Peyer's patch (tissue), 4 donors: ENCODE measurements at regions not wholly inside any gene's neighbourhood (a gene's known extent, or its start where the extent isn't known, plus 50 kb on each side); places are given as distances from the start of the nearest gene placed in this dataset.

Experiments used
- DNase-seq, 3 donors: peaks; one replicate each; pipeline ENCODE4 v3.0.0-alpha.2; 2017 to 2019
- H3K27ac ChIP-seq, 4 donors: fragments of 200-600 bp; sonication (generic); one replicate each; pipeline ENCODE4 v1.5.1; 2016 to 2019
- H3K27me3 ChIP-seq, 2 donors: fragments of 200-600 bp; sonication (generic); one replicate each; pipeline ENCODE4 v1.5.1; 2019
- H3K36me3 ChIP-seq, 3 donors: fragments of 200-600 bp; sonication (generic); one replicate each; pipeline ENCODE4 v1.5.1; 2016 to 2019
- H3K4me1 ChIP-seq, 4 donors: fragments of 200-600 bp; sonication (generic); one replicate each; pipeline ENCODE4 v1.5.1; 2016 to 2019
- H3K4me3 ChIP-seq, 4 donors: fragments of 200-600 bp; sonication (generic); 1 replicate in 3 of 4; 2 replicates in 1 of 4; pipeline ENCODE4 v1.5.1; 2016 to 2019; ENCODE audit warnings: mild to moderate bottlenecking in 1 of 4
- H3K9me3 ChIP-seq, 4 donors: fragments of 200-600 bp; sonication (generic); one replicate each; pipeline ENCODE4 v1.5.1; 2016 to 2019; ENCODE audit warnings: mild to moderate bottlenecking in 1 of 4
- POLR2A ChIP-seq, 2 donors: fragments of 450-650 bp; IDR thresholded peaks; one replicate each; pipeline ENCODE4 v1.5.1; 2017; ENCODE audit warnings: antibody characterized with exemption in 2 of 2, mild to moderate bottlenecking in 2 of 2, moderate library complexity in 2 of 2
- TF ChIP-seq, protein P1 (sequence below), 6 experiments: fragments of 450-650 bp in 4 of 6; fragments of 200-600 bp in 2 of 6; sonication (generic) in 1 of 6; IDR thresholded peaks; one replicate each; pipeline ENCODE4 v1.5.1; 2017 to 2019; ENCODE audit warnings: antibody characterized with exemption in 6 of 6, mild to moderate bottlenecking in 3 of 6, moderate library complexity in 1 of 6

DNA sequence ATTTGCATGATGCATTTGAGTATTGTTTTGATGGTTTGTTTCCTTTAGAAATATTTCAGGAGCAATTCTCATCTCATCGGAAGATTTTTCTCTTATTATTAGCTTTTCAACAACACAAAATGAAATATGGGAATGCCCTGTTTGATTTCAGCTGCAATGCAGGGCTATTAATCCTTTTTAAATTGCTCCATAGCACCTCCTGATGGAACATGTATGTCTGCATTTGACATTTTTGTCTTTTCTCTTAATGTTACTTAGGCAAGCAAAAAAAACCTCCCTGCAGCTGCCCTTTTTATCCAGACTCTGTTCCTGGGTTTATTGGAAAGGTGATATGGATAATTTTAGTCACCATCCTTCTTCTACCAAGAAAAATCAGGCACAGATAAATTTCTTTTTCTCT is 895.8 kb downstream of the RPS29 start:
- DNase-seq = no peak
- Histone ChIP-seq H3K4me3 (no peak overlapping the region), H3K27me3 (no peaks in the 10 kb centered on the region), H3K36me3 (no peaks in the 10 kb centered on the region), H3K27ac (no peak overlapping the region), H3K4me1 (no peaks in the 10 kb centered on the region), H3K9me3 (no peaks in the 10 kb centered on the region)
- TF ChIP-seq POLR2A (IDR thresholded peaks at IDR 0.05) = no peak
- TF ChIP-seq, protein P1, sequence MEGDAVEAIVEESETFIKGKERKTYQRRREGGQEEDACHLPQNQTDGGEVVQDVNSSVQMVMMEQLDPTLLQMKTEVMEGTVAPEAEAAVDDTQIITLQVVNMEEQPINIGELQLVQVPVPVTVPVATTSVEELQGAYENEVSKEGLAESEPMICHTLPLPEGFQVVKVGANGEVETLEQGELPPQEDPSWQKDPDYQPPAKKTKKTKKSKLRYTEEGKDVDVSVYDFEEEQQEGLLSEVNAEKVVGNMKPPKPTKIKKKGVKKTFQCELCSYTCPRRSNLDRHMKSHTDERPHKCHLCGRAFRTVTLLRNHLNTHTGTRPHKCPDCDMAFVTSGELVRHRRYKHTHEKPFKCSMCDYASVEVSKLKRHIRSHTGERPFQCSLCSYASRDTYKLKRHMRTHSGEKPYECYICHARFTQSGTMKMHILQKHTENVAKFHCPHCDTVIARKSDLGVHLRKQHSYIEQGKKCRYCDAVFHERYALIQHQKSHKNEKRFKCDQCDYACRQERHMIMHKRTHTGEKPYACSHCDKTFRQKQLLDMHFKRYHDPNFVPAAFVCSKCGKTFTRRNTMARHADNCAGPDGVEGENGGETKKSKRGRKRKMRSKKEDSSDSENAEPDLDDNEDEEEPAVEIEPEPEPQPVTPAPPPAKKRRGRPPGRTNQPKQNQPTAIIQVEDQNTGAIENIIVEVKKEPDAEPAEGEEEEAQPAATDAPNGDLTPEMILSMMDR (IDR thresholded peaks at IDR 0.05) = no peak

DNA sequence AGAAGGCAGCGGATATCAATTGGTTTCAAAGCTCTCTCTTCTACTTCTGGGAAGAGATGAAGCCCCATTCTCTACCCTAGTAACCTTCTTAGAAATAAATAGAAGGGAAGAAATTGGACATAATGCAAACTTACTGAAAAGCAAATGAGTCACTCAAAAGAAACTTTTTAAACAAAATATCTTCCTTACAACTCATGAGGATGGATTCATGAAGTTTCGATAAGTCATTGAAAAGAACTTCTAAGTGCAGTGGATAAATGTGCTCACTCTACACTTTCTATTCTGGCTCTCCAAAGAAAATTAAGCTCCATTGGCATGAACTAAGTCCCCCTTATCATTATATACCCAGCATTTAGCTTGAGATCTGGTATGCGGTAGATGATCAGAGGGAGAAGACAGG is 899.5 kb downstream of the RPS29 start:
- TF ChIP-seq, protein P1 (IDR thresholded peaks at IDR 0.05) = no peak
- TF ChIP-seq POLR2A (IDR thresholded peaks at IDR 0.05) = no peak
- no peaks in the 10 kb centered on the region for H3K4me1 ChIP-seq
- no peak overlapping the region for H3K27ac ChIP-seq
- DNase-seq = no peak
- H3K9me3 ChIP-seq = no peaks in the 10 kb centered on the region
- no peak overlapping the region for H3K4me3 ChIP-seq
- H3K27me3 ChIP-seq = no peaks in the 10 kb centered on the region
- no peaks in the 10 kb centered on the region for H3K36me3 ChIP-seq

DNA sequence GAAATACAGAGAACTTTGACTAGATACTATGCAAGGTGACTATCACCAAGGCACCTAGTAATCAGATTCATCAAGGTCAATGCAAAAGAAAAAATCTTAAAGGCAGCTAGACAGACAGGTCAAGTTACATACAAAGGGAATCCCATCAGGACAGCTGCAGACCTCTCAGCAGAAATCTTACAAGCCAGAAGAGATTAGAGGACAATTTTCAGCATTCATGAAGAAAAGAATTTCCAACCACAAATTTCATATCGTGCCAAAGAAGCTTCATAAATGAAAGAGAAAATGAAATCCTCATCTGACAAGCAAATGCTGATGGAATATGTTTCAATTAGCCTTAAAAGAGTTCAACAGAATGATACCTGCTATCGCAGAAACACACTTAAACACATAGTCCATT is 913.7 kb downstream of the RPS29 start:
- TF ChIP-seq, protein P1 (IDR thresholded peaks at IDR 0.05) = no peak
- no peak for TF ChIP-seq POLR2A (IDR thresholded peaks at IDR 0.05)

DNA sequence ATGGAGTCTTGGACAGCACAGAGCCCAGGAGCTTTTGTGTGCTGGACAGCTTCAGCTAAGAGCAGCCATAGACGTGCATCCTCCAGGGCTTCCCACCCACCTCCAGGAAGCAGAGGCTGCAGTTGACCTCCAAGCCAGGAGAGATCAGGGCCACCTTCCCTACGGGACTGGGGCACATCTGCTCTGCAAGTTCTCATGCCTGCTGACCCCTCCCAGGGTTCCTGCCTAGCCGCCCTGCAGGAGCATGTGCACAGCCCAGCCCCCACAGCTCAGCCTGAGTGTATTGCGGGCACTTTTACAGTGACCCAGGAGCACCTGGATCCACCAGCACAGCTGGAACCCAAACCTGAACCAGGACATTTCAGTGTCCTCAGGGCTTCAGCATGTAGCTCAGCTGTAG is 915.2 kb downstream of the RPS29 start:
- Histone ChIP-seq H3K4me1 (no peaks in the 10 kb centered on the region), H3K9me3 (no peaks in the 10 kb centered on the region), H3K4me3 (no peak overlapping the region), H3K36me3 (no peaks in the 10 kb centered on the region), H3K27me3 (no peaks in the 10 kb centered on the region), H3K27ac (no peak overlapping the region)
- DNase-seq = no peak
- TF ChIP-seq, protein P1 (IDR thresholded peaks at IDR 0.05) = no peak
- TF ChIP-seq POLR2A (IDR thresholded peaks at IDR 0.05) = no peak

More for the DNA sequence above, 913.7 kb downstream of the RPS29 start:
- Histone ChIP-seq H3K4me3 (no peak overlapping the region), H3K27me3 (no peaks in the 10 kb centered on the region), H3K27ac (no peak overlapping the region), H3K9me3 (no peaks in the 10 kb centered on the region), H3K4me1 (no peaks in the 10 kb centered on the region), H3K36me3 (no peaks in the 10 kb centered on the region)
- no peak for DNase-seq

DNA sequence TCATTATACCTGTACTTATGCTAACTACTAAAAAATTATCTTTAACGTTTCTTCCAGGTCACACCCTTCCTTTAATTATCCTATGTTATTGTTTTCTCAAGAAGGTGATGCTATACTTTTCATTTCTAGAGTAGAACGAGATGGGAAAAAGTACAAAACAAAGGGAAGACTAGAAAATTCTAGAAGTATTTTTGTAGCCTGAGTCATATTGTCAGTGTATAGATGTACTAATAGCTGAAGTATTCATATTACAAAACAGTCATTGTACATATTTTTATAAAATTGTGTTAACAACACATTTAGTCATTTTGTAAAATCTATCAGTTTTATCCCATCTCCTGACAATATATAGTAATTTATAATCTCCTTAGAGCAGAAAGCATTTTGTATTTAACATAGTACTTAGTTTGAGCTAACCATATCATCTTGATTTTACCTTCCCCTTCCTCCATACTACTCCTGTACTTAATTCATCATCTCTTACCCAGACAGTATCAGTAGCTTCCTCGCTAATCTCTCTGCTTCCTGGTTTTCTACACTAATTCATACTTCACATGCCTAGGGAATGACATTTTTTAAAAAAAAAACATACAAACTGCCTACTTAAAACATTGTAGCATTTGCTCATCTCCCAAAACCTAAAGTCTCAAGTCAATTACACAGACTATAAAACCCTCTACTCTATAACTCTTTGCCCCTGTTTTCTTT is 920.9 kb downstream of the RPS29 start:
- no peaks in the 10 kb centered on the region for H3K4me1 ChIP-seq
- H3K36me3 ChIP-seq = no peaks in the 10 kb centered on the region
- TF ChIP-seq, protein P1 (IDR thresholded peaks at IDR 0.05) = no peak
- no peak for TF ChIP-seq POLR2A (IDR thresholded peaks at IDR 0.05)
- H3K27me3 ChIP-seq = no peaks in the 10 kb centered on the region
- H3K27ac ChIP-seq = no peak overlapping the region
- H3K4me3 ChIP-seq = no peak overlapping the region
- H3K9me3 ChIP-seq = peaks cover 0 to 5% (median 0%) of the 10 kb centered on the region in 4 donors
- DNase-seq = no peak
